MM.1S (cell line): ENCODE measurements at regions not wholly inside any gene's neighbourhood (a gene's known extent, or its start where the extent isn't known, plus 50 kb on each side); places are given as distances from the start of the nearest gene placed in this dataset.

Experiments
- DNase-seq: peaks from one replicate; pipeline ENCODE4 v3.0.0-alpha.2; 2015
- H2AFZ ChIP-seq: fragments of 300-600 bp; sonication (generic); 2 replicates; pipeline ENCODE4 v1.6.0; 2016; ENCODE audit warnings: antibody characterized with exemption, low read length
- H3F3A ChIP-seq: fragments of 300-600 bp; sonication (generic); 2 replicates; pipeline ENCODE4 v1.6.1; 2016; ENCODE audit warnings: mild to moderate bottlenecking, antibody characterized with exemption, low read length, moderate library complexity, mixed read lengths; ENCODE audit not compliant: insufficient read depth
- H3K27ac ChIP-seq: fragments of 300-600 bp; sonication (generic); 2 replicates; pipeline ENCODE4 v1.5.1; 2016; ENCODE audit warnings: mild to moderate bottlenecking, low read length
- H3K27me3 ChIP-seq: fragments of 300-600 bp; sonication (generic); replicated peaks from 2 replicates; pipeline ENCODE4 v1.6.0; 2016; ENCODE audit warnings: low read length; ENCODE audit not compliant: insufficient read depth
- H3K36me3 ChIP-seq: fragments of 300-600 bp; sonication (generic); replicated peaks from 2 replicates; pipeline ENCODE4 v1.6.1; 2016; ENCODE audit warnings: mild to moderate bottlenecking, low read length, mixed read lengths; ENCODE audit not compliant: insufficient read depth
- H3K4me1 ChIP-seq: fragments of 300-600 bp; sonication (generic); 2 replicates; pipeline ENCODE4 v1.6.1; 2016; ENCODE audit warnings: low read length, mixed read lengths
- H3K4me2 ChIP-seq: fragments of 300-600 bp; sonication (generic); 2 replicates; pipeline ENCODE4 v1.6.0; 2016; ENCODE audit warnings: low read depth, low read length
- H3K4me3 ChIP-seq: fragments of 300-600 bp; sonication (generic); 2 replicates; pipeline ENCODE4 v1.5.1; 2016; ENCODE audit warnings: low read length, mixed read lengths
- H3K79me2 ChIP-seq: fragments of 300-600 bp; sonication (generic); 2 replicates; pipeline ENCODE4 v1.6.1; 2016; ENCODE audit warnings: mixed run types, low read length, mixed read lengths
- H3K9ac ChIP-seq: fragments of 300-600 bp; sonication (generic); 2 replicates; pipeline ENCODE4 v1.6.1; 2016; ENCODE audit warnings: low read length, mixed read lengths
- H3K9me2 ChIP-seq: fragments of 300-600 bp; sonication (generic); replicated peaks from 2 replicates; pipeline ENCODE4 v1.6.1; 2016; ENCODE audit warnings: mild to moderate bottlenecking, low read length, mixed read lengths; ENCODE audit not compliant: insufficient read depth
- H3K9me3 ChIP-seq: fragments of 300-600 bp; sonication (generic); replicated peaks from 2 replicates; pipeline ENCODE4 v1.6.1; 2016; ENCODE audit warnings: mild to moderate bottlenecking, low read length, mixed read lengths; ENCODE audit not compliant: insufficient read depth
- H4K20me1 ChIP-seq: fragments of 300-600 bp; sonication (generic); 2 replicates; pipeline ENCODE4 v1.6.1; 2016; ENCODE audit warnings: mild to moderate bottlenecking, low read length, moderate library complexity, mixed read lengths; ENCODE audit not compliant: insufficient read depth
- EZH2 ChIP-seq: fragments of 300-600 bp; sonication (generic); optimal IDR thresholded peaks from 2 replicates; pipeline ENCODE3; 2017; ENCODE audit warnings: low read depth, mild to moderate bottlenecking, antibody characterized with exemption, low read length, mixed read lengths
- EZH2phosphoT487 ChIP-seq: fragments of 300-600 bp; sonication (generic); IDR thresholded peaks from 2 replicates; pipeline ENCODE4 v1.6.1; 2018; ENCODE audit warnings: antibody characterized with exemption, low read length
- TF ChIP-seq, protein P1 (sequence below): fragments of 300-600 bp; sonication (generic); IDR thresholded peaks from 2 replicates; pipeline ENCODE4 v1.5.1; 2016; ENCODE audit warnings: antibody characterized with exemption, low read length, mixed read lengths

DNA sequence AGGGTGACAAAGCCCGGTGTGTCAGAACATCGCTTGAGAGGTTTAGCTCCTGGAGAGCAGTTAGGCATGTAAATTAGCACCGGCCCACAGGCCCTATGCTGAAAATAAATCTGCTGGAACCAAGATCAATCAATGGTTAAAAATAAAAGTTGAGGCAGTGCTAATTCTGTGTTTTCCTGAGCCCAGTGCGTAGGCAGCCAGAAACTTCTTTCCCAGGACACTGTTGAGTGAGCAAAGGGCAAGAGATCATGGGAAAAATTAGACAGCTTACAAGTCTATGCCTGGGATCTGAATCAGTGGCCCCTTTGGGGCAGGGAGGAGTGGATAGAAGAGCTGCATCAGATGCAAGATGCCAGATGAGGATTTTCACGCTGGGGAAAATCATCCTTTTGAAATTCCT lies 539.2 kb downstream of the BUD13 start:
- no peak for DNase-seq

GRCh38 chr11:116232364-116232828 lies 540.4 kb downstream of the BUD13 start:
- H3K9ac ChIP-seq = no peak overlapping the region
- H3K4me3 ChIP-seq = no peak overlapping the region
- H3K9me3 ChIP-seq = no peaks in the 10 kb centered on the region
- no peaks in the 10 kb centered on the region for H3K9me2 ChIP-seq
- H3F3A ChIP-seq = no peaks in the 10 kb centered on the region
- H3K36me3 ChIP-seq = no peaks in the 10 kb centered on the region
- no peaks in the 10 kb centered on the region for H4K20me1 ChIP-seq
- H3K4me2 ChIP-seq = no peak overlapping the region
- no peaks in the 10 kb centered on the region for H3K27me3 ChIP-seq
- no peak for DNase-seq
- TF ChIP-seq, protein P1, sequence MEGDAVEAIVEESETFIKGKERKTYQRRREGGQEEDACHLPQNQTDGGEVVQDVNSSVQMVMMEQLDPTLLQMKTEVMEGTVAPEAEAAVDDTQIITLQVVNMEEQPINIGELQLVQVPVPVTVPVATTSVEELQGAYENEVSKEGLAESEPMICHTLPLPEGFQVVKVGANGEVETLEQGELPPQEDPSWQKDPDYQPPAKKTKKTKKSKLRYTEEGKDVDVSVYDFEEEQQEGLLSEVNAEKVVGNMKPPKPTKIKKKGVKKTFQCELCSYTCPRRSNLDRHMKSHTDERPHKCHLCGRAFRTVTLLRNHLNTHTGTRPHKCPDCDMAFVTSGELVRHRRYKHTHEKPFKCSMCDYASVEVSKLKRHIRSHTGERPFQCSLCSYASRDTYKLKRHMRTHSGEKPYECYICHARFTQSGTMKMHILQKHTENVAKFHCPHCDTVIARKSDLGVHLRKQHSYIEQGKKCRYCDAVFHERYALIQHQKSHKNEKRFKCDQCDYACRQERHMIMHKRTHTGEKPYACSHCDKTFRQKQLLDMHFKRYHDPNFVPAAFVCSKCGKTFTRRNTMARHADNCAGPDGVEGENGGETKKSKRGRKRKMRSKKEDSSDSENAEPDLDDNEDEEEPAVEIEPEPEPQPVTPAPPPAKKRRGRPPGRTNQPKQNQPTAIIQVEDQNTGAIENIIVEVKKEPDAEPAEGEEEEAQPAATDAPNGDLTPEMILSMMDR = no peak
- no peak for TF ChIP-seq EZH2phosphoT487
- no peak for TF ChIP-seq EZH2
- no peaks in the 10 kb centered on the region for H3K79me2 ChIP-seq
- no peaks in the 10 kb centered on the region for H3K4me1 ChIP-seq
- no peak overlapping the region for H2AFZ ChIP-seq
- H3K27ac ChIP-seq = no peak overlapping the region

More for the DNA sequence above, 539.2 kb downstream of the BUD13 start:
- no peak overlapping the region for H3K4me2 ChIP-seq
- no peaks in the 10 kb centered on the region for H4K20me1 ChIP-seq
- H3K4me1 ChIP-seq = no peaks in the 10 kb centered on the region
- H3K27ac ChIP-seq = no peak overlapping the region
- no peaks in the 10 kb centered on the region for H3K79me2 ChIP-seq
- no peaks in the 10 kb centered on the region for H3K27me3 ChIP-seq
- TF ChIP-seq, protein P1 = no peak
- TF ChIP-seq EZH2phosphoT487 = no peak
- TF ChIP-seq EZH2 = no peak
- no peaks in the 10 kb centered on the region for H3K36me3 ChIP-seq
- H3K9me2 ChIP-seq = no peaks in the 10 kb centered on the region
- no peak overlapping the region for H3K9ac ChIP-seq
- no peaks in the 10 kb centered on the region for H3F3A ChIP-seq
- no peak overlapping the region for H2AFZ ChIP-seq
- no peak overlapping the region for H3K4me3 ChIP-seq
- no peaks in the 10 kb centered on the region for H3K9me3 ChIP-seq

DNA sequence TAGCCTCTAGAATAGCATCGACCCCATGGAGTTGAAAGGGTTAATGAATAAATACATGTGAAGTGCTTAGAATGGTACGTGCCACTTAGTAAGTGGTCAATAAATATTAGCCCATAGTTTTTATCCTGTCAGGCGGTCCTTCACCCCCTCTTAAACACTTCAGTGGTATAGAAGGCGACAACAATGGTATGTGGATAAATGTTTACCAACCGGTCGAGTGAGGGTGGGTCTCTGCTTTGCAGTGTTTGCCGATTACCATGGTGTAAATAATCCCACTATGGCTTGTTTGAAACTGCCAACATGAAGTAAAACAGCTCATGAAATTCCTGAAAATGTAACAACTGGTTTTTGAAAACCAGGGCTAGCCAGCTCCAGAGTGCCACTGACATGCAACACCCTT lies 541.2 kb downstream of the BUD13 start:
- Histone ChIP-seq H3K27ac (no peak overlapping the region), H4K20me1 (no peaks in the 10 kb centered on the region), H3F3A (no peaks in the 10 kb centered on the region), H3K9ac (no peak overlapping the region), H3K9me3 (no peaks in the 10 kb centered on the region), H3K36me3 (no peaks in the 10 kb centered on the region), H2AFZ (no peak overlapping the region), H3K79me2 (no peaks in the 10 kb centered on the region), H3K4me2 (no peak overlapping the region), H3K4me1 (no peaks in the 10 kb centered on the region), H3K4me3 (no peak overlapping the region), H3K9me2 (no peaks in the 10 kb centered on the region), H3K27me3 (no peaks in the 10 kb centered on the region)
- no peak for DNase-seq
- no peak for TF ChIP-seq EZH2

- Histone ChIP-seq H3K79me2 (no peaks in the 10 kb centered on the region), H3F3A (no peaks in the 10 kb centered on the region), H4K20me1 (no peaks in the 10 kb centered on the region), H3K9ac (no peak overlapping the region), H3K4me3 (no peak overlapping the region), H2AFZ (no peak overlapping the region), H3K27me3 (no peaks in the 10 kb centered on the region), H3K36me3 (no peaks in the 10 kb centered on the region), H3K9me3 (no peaks in the 10 kb centered on the region), H3K9me2 (no peaks in the 10 kb centered on the region), H3K4me2 (no peak overlapping the region), H3K4me1 (no peaks in the 10 kb centered on the region), H3K27ac (no peak overlapping the region)
- DNase-seq = no peak
- TF ChIP-seq EZH2 = no peak
- no peak for TF ChIP-seq EZH2phosphoT487
- TF ChIP-seq, protein P1 = no peak
These were observed 542.3 kb downstream of the BUD13 start for GRCh38 chr11:116230438-116230837.
